ENCODE measurements at regions not wholly inside any gene's neighbourhood (a gene's known extent, or its start where the extent isn't known, plus 50 kb on each side); places are given as distances from the start of the nearest gene placed in this dataset.
A peak's percentile ranks its signal among the peaks of the same experiment; 100 is the strongest.
"Not testable (repeated sequence)": the region's sequence is repeated elsewhere in the genome, so short reads cannot be mapped to it uniquely, and the experiment has no call there.

DNA sequence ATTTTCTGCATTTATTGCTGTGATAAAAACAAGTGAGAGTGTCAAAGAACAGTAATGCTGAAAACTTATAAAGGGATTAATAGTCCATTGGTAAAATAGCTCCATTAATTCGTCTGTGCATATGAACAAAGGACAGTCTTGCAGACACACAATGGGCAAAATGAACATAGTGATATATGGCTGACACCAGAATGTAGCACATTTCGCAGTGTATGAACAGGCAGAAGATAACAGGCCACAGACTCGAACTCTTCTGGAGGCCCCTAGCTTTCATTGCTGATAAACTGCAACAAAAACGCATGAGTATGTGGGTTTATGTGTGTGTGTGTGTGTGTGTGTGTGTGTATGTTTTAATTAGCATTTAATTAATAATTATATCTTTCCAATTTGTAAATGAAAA lies 354.8 kb downstream of the TAF11L14 start:
- DNase-seq: no peak

DNA sequence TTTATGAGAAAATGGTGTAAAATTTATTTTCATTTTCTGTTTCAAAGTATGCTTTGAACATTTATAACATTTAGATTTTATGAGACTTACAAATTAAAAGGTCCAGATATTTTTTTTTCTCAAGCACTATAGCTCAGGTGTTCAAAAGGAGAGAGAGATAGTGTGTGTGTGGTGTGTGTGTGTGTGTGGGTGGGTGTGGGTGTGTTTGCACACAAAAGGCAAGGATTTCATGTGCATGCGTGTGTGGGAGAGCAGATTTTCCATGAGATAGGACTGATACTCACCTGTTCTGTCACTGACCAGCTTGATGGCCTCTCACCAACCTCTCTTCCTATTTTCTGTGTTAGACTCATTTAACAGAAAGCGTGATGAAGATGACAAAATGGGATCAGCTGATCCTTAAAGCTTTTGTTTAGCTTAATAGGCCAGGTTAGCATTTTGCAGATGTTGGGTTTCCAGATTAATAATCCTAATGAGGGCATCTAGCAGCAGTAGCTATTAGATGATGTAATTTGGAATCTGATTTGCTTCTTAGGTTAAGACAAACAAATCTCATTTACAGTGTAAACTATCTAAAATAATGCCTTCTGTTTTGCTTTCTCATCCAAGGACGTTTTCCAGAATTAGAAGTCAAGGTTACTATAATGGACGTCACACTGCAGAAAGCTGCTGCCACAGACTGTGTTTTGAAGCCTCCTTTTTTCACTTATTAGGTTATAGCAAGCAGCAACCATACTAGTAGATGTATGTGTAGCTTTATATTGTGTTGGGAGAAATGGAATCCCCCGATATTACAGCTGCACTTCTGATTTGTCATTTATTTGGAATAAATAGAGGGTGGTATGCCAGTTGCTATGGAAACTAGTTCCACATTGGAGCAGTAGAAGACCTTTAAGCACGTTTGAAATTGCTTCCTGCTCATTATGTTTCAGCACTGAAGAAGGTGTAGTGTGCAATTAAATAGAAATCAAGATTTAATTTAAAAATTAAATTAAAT lies 355.6 kb downstream of the TAF11L14 start:
- DNase-seq: no peak

DNA sequence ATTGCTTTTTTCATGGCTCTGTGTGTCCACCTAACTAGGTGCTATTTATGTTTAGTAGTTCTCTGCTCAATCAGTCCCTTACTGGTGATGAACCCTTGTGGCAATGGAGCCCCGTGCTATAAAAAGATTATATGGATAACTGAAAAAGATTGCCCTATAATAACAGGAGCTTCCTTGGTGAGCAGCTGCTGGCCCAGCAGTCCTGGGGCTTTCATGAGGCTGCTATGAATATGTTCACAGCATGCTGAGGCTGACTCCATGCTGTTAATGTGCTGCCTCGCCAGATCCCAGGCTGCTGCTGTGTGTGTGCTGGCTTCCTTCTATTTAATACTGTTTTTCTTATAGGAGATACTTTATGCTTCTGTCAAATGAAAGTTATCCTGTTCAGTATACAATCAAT lies 357.5 kb downstream of the TAF11L14 start:
- peak; percentile 8 for DNase-seq

DNA sequence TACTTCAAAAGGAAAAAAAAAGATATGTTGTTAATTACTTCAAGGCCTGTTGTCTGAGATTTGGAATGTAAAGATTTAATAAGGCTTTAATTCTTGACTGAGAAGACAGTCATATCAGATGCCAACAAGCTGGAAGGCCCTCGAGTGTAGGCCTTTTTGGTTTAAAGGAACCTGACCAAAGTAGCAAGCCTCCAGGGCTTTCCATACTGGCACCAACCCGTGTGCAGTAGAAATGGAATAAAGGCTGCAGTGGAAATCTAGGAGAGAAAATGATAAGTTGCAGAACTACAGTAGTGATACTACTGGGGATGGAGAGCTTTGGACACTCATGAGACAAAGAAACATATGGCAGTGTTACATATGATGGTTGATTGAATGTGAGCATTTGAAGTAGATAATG lies 358.0 kb downstream of the TAF11L14 start:
- no peak for DNase-seq

DNA sequence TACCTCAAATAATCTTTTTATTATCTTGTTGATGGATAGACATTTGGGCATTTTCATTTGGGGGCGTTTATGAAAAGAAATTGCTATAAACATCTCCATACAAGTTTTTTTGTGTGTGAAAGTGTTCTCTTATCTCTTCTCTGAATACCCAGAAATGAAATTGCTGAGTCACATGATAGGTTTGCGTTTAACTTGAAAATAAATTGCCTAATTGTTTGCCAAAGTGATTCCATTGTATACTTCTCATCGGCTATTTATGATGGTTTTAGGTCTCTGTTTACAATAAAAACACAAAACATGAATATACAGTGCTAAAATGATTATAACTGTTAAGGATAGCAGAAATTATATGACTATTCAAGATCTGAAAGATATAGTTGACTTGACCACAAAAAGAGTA lies 361.7 kb downstream of the TAF11L14 start:
- DNase-seq: no peak

DNA sequence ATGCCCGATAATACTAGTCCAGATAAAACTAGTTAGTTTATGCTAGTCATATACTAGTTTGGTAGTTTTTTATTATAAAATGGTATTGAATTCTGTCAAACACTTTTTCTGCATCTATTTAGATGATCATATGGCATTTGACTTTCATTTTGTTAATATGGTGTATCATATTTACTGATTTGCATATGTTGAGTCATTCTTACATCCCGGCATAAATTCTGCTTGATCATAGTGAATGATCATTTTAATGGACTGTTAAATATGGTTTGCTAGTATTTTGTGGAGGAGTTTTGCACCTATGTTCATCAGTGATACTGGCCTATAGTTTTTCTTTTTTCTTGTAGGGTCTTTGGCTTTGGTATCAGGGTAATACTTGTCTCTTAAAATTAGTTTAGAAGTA lies 365.6 kb downstream of the TAF11L14 start:
- DNase-seq: no peak

DNA sequence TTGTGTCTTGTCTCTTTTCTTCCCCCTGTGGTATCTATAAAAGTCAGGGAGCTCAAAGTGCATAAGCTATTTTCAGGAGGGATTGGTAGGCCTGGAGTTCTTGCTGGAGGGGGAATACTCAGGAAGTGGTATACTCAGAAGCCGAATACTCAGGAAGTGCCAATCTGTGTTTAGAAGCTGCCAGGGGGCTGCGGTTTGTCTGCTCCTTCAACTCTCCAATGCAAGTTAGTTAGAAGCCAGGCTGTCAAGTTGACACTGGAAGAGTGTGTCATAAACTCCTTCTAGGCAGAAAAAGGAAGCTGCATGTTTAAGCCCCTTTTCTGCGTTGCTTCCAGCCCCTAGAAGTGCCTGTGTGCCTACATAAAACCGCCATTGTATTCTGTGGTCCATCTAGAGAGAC lies 366.5 kb downstream of the TAF11L14 start:
- no peak for DNase-seq

DNA sequence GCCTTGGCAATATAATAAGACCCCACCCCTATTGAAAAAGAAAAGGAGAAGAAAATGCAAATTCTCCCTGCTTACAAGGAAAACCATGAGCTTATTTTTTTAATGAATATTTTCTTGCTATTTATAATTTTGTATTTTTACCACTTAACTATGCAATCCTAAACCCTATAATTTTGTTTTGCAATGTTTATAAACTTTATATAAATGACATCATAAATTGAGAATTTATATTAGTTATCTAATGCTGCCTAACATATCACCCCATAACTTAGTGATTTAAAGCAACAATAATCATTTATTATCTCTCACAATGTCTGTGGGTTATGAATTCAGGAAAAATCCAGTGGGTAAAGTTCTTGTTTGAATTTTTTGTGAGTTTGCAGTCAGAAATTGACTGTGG lies 369.1 kb downstream of the TAF11L14 start:
- no peak for DNase-seq

DNA sequence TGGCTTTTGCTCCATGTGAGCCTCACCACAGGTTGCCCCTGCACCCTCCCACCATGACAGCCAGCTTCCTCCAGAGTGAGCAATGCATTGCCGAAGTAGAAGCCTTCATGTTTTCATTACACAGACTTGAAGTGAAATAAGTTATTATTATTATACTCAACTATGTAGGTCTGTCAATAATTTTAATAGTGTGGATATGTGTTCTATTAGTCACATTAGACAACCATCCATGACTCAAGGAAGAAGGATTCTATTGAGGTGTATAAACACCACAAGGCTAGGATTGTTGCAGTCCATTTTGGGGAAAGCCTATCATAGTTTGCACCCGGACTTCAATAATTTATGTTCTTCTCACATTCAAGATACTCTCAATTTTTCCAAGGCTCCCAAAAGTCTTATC lies 369.5 kb downstream of the TAF11L14 start:
- DNase-seq: no peak

DNA sequence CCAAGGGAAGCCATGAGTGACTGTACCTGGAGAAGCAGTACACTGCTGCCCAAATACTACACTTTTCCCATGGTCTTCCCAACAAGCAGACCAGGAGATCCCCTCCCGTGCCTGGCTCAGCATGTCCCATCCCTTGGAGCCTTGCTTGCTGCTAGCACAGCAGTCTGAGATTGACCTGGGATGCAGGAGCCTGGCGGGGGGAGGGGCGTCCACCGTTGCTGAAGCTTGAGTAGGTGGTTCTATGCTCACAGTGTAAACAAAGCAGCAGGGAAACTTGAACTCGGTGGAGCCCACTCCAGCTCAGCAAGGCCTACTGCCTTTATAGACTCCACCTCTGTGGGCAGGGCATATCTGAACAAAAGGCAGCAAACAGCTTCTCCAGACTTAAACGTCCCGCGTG lies 372.0 kb downstream of the TAF11L14 start:
- DNase-seq: not testable (repeated sequence)

DNA sequence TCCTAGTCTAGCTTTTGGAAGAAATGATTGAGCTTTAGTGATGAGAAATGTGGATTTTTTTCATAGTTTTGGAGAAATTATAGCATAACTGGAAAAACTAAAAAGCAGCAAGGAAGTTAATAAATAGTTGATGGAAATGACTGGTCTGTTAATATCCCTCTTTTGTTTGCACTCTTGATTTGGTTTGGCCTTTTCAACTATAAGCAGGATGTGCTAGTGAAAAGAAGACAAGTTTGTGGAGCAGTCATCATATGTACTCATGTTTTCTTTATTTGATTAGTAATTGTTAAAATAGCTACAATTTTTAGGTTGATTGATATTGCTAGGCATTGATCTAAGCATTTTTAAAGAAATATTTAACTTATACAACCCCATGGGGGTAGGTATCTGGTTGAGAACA lies 374.7 kb downstream of the TAF11L14 start:
- no peak for DNase-seq

DNA sequence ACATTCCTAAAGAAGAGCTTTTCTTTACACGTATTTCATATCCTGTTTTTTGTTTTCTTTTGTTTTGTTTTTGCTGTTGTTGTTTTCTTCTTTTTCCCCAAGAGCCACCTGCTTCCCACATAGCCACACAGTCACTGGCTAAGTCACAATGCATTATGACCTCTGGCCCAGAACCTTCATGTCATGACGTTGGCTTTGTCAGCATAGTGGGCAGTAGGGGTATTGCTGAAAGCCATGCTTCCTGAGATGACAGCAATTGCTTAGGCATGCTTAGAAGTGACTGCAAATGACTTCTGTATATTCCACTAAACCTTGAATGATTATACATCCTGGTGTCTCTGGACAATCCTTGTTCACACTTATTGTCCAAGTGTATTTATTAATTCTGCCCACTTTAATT lies 375.8 kb downstream of the TAF11L14 start:
- no peak for DNase-seq

DNA sequence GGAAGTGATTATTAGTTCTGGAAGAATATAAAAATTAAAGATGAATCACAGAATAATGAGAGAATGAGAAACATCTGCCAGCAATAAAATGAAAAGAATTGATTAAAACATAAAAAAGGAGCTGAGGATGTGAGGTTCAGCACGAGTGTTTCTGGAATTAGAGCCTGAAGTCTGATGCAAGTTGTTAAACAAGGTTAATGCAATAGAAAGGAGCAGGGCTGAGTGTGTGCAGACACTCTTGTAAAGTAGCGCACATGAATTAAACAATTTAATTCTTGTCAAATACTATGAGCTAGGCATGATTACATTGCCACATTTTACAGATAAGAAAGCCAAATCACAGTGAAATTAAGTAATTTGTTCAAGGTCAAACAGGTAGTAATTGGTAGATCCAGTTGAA lies 384.2 kb downstream of the TAF11L14 start:
- no peak for DNase-seq

DNA sequence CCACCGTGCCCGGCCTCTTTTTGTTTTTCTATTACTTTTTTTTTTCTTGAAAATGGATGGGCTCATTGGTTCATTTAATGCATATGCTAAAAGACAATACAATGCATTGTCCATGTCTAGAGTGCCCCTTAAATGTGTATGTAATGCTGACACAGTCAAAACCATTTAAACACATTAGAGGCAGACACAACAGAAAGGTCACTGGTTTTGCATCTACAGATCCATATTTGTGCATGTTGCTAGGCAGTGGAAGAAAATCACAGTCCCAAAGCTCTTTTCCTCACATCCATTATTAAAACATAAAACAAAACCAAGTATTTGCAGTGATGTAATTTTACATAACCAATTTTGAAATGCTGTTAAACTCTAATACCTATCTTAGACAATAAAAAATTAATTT lies 389.0 kb downstream of the TAF11L14 start:
- DNase-seq: no peak

DNA sequence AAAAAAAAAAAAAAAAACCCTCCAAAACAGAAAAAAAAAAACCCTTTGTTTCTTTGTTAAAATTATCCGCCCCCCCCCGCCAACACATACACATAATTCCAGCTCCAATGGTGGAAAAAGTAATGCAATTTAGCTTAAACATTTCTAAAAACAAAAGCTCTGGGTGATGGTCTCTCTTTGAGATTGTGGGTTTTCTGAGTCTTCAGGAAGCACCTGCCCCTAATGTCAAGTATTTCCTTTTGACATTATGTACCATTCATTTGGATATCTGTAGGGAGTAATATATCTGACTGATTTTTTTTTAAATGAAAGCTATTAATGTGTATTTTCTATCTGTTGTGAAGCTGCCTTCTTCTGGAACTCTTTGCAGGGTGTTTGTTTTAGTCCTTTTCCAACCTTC lies 389.7 kb downstream of the TAF11L14 start:
- no peak for DNase-seq

DNA sequence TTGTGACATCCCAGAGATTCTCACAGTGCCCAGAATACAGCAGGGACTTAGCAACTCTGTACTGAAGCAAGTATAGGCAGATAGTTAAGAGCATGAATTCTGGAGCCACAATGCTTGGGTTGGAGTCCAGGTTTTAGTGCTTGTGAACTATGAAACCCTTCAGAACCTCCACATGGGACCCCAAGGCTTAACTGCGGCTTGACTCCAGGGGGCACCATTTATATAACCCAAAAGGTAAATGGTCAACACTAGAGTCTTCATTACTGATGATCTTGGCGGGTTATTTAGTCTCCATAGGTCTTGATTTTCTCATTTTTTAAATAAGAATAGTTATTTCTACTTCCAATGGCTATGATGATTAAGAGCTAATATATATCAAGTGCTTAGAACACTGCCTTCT lies 390.3 kb downstream of the TAF11L14 start:
- no peak for DNase-seq

DNA sequence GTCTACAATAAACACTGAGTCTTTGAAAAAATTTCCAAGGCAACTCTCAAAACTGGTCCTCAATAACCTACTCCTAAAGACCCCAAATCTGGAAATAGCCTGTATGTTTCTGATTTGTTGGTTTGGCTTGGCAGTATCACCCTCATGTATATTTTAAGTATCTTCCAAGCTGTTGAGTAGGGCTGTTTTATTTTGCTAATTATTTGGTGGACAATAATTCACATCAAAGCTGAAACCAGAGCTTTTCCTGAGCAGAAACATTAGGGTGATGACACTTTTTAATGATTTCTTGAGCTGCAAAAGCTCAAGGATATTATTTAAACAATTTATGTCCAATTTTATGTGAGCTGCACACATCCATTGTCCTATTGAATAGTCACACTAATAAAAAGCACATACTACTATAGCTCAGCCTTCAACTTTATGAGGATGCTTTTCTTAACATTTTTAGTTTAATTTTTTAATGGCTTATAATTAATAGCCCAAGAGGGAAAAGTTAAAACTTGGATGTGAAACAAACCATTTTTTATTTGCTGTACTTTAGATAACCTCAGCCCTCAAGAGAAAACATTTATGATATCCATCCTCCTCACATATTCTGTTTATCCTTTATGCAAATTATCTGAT lies 393.1 kb downstream of the TAF11L14 start:
- DNase-seq: no peak

DNA sequence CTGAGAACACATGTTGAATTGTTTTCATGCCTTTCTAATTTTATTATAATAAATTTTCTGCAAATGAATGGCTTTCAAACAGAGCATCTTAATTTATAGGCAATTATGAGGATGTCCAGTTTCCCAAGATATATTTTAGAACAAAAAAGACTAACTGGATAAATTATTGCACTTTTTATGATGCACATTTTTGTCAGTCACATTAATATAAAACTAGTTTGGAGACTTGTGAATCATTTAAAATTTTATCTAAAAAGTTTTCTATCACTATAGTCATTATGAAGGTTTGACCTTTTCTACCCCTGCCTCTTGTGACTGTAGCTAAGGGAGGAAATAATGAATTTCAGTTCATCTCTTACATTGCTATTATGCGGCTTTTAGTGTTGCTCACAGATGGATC lies 393.8 kb downstream of the TAF11L14 start:
- DNase-seq: no peak

DNA sequence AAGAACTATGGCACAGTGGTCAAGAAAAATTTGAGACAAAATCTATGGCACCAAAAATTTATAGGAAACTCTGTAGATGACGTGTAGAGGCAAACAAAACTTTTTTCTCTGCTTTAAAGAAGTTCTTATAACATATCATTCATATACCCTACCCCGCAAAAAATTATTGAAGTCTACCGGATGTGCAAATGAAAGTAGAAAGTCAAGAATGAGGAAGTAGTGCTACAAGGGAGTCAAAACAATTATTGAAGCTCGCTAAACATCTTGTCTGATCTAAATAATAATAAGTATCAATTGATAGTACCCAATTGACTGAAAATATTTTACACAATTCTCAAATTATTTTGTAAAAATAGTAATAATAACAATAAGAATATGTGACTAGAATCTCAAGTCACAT lies 398.5 kb downstream of the TAF11L14 start:
- DNase-seq: no peak

DNA sequence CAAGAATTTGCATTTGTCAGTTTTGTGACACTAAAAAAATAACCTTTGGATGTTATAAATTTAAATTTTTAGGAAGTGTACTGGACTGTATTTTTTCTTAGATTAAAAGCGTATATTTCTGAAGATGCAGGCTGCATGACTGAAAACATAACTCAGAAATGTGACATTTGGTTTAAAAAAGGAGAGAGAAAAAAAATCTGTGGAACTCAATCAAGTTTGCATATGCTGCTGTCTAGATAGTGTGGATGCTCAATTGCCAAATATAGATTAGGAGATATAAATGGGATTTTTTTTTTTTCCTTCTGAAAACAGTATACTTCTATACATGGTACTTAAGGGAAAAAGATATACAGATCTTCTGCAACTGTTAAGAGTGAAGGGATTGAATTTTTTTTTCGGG lies 402.3 kb downstream of the TAF11L14 start:
- DNase-seq: no peak

DNA sequence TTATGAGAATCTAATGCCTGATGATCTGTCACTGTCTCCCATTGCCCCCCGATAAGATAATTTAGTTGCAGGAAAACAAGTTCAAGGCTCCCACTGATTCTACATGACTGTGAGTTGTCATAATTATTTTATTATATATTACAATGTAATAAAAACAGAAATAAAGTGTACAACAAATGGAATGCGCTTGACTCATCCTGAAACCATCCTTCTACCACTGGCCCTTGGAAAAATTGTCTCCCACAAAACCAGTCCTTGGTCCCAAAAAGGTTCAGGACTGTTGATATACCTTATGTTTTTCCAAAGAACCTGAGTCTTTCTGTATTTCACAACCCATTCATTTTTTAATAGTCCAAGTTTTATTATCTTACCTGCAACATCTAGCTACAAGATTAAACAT lies 403.5 kb downstream of the TAF11L14 start:
- DNase-seq: no peak

DNA sequence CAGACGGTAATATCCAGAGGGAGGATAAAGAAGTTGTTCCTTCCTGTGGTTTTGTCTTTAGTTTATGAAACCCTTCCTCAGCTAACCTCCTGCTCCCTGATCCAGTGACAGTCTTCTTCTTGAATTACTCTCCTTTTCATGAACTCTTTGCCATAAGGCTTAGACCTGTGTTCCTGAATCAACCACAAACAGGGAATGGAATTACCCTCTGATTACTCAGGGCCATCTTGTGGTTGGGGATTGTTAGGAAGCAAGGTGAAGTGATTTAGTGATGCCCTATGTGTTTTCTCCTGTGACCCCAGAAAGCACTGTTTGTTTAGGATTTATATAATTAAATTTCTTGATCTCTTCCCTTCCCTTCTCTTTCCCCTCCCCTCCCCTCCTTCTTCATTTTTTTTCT lies 409.1 kb downstream of the TAF11L14 start:
- no peak for DNase-seq

DNA sequence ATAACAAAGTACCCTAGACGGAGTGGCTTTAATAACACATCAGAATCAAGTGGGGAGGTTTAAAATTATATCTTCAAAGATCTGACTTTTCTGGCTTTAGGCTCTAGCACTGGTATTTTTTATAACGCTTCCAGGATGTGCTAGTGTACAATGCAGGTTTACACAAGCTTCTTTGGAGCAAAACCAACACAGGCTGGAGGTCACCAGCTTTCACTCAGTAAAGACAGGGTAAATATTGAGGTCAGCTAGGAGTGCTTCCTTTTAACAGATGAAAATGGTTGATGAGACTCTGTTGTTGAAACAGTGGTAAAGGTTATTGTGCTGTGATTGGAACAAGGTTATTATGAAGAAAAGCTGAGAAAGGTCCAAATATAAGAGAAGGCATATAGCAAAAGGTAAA lies 414.2 kb downstream of the TAF11L14 start:
- no peak for DNase-seq

DNA sequence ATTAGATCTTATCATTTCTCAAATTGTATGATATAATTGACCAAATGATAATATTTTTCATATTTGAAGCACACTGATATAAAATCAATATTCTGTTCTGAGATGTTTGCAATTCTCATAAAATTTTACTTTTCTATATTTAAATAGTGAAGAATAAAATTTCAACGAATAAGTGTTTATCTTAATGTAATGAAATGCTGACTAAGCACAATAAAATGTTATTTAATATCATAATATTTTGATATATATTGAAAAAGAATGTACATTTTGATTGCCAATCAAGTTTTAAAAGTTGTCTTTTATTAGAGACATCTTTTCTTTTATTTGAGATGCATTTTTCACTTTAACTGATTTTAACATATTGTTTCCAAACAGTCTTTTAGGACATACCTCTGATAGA lies 416.1 kb downstream of the TAF11L14 start:
- no peak for DNase-seq

DNA sequence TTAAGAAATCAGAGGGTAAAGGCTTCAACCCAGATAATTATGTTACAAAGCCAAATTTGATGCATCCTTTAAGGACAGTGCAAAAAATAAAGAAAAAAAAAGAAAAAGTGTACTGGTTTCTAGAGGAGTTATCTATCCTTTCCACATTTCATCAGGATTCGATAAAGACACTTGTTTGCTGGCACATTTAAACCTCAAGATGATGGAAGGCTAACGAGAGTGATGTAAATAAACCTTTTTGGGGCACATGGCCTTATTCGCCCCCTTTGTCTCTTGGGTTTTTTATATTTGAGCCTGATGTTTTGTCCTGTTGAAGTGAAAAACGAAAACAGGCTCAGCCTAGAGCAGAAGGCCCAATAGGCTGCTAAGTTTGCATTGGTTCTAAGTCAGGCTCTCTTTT lies 416.5 kb downstream of the TAF11L14 start:
- DNase-seq: no peak
